ENCODE measurements at regions not wholly inside any gene's neighbourhood (a gene's known extent, or its start where the extent isn't known, plus 50 kb on each side); places are given as distances from the start of the nearest gene placed in this dataset.

DNA sequence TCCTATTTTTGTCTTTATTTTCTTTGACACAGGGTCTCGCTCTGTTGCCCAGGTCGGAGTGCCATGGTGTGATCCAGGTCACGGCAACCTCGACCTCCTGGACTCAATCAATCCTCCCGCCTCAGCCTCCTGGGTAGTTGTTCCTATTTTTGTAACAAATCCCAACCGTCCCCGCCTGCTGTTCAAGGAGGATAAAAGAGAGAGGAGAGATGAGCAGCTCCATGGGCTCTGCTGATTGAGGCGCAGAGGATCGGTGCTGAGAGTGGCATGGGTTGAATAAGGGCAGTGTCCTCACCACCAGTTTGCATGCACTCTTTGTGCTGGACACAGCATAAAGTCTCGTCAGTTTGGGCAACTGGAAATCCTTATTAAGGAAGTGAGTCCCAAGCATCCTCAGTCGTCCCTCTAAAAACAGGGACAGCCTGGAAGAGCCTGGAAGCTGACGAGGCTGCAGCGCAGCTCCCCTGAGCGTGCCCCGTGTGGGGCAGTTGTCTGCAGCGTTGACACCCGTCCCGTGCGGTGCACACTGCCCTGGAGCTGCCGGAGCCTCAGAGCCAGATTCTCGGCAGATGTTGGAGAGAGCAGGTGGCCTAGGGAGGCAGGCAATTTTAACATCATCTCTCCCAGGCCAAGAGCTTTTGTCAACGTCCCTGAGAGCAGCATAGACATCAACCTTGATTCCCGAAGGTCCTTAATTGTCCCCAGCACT, 404.2 kb upstream of the RNF32 start:
- in situ Hi-C loops (cut with HindIII; ENCODE audit: low pct_ligation_motif_present, low sequenced_read_pairs) = no loop called here
- no peaks in the 10 kb centered on the region for H3K27me3 ChIP-seq (replicated peaks)
- TF ChIP-seq, protein P1, sequence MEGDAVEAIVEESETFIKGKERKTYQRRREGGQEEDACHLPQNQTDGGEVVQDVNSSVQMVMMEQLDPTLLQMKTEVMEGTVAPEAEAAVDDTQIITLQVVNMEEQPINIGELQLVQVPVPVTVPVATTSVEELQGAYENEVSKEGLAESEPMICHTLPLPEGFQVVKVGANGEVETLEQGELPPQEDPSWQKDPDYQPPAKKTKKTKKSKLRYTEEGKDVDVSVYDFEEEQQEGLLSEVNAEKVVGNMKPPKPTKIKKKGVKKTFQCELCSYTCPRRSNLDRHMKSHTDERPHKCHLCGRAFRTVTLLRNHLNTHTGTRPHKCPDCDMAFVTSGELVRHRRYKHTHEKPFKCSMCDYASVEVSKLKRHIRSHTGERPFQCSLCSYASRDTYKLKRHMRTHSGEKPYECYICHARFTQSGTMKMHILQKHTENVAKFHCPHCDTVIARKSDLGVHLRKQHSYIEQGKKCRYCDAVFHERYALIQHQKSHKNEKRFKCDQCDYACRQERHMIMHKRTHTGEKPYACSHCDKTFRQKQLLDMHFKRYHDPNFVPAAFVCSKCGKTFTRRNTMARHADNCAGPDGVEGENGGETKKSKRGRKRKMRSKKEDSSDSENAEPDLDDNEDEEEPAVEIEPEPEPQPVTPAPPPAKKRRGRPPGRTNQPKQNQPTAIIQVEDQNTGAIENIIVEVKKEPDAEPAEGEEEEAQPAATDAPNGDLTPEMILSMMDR (IDR thresholded peaks at IDR 0.05; ENCODE audit: low read depth, low read length, missing control alignments) = no peak
- no peaks in the 10 kb centered on the region for H3K36me3 ChIP-seq (replicated peaks)
- DNase-seq = no peak
- H3K4me3 ChIP-seq (ENCODE audit: low read depth, low read length) = no peak overlapping the region
- H3K27ac ChIP-seq = no peak overlapping the region

DNA sequence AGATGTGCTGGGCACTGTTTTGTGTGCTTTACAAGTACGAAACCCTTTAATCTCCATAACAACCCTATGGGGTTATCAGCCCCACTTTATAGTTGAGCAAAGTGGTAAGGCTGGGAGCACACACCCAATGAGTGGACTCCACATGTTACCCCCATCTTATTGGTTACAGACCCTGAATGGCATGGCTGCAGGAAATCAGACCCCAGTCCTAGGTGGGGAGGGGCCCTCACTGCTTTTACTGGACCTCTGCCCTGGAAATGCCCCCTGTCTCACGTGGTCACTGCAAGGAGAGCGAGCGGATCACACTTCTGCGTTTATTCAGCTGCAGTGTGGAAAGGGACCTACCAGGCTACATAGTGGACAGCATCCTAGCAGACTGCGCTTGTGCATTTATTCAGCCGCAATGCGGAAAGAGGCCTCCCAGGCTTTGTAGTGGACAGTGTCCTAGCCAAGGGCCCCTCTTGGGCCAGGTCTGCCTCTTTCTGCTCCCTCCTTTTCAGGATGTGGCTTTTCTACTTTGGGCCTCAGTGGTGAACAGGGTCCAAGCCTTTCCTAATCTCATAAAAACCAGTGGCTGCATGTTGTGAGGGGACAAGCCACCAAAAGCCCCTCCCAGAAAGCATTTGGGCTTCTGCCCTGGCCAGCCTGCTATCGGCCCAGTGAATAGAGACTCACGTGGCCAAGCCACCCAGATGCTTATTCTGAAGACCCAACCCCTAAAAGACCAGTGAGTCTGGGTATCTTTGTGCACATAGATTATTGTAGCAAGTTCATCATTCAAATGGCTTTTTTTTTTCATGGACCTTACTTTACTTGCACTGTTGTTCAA, 405.7 kb upstream of the RNF32 start:
- TF ChIP-seq, protein P1 (IDR thresholded peaks at IDR 0.05; ENCODE audit: low read depth, low read length, missing control alignments) = no peak
- in situ Hi-C loops (cut with HindIII; ENCODE audit: low pct_ligation_motif_present, low sequenced_read_pairs) = no loop called here
- no peaks in the 10 kb centered on the region for H3K36me3 ChIP-seq (replicated peaks)
- H3K4me3 ChIP-seq (ENCODE audit: low read depth, low read length) = no peak overlapping the region
- no peaks in the 10 kb centered on the region for H3K27me3 ChIP-seq (replicated peaks)
- H3K27ac ChIP-seq = no peak overlapping the region
- no peak for DNase-seq

DNA sequence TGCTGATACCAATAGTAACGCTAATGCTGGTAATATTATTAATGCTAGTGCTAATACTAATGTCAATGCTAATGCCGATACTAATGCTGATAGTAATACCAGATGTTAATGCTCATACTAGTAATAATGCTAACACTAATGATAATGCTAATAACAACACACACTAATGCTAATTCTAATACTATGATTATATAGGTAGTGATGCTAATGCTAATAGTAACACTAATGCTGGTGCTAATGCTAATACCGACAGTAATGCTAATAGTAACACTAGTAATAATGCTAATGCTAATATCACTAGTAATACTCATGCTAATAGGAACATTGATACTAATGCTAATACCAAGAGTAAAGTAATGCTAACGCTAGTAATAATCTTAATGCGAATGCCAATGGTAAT, 406.4 kb upstream of the RNF32 start:
- TF ChIP-seq, protein P1 (IDR thresholded peaks at IDR 0.05; ENCODE audit: low read depth, low read length, missing control alignments) = no peak
- Histone ChIP-seq H3K27ac (no peak overlapping the region), H3K27me3 (replicated peaks) (no peaks in the 10 kb centered on the region), H3K4me3 (ENCODE audit: low read depth, low read length) (no peak overlapping the region), H3K36me3 (replicated peaks) (no peaks in the 10 kb centered on the region)
- no peak for DNase-seq
- in situ Hi-C loops (cut with HindIII; ENCODE audit: low pct_ligation_motif_present, low sequenced_read_pairs) = no loop called here

DNA sequence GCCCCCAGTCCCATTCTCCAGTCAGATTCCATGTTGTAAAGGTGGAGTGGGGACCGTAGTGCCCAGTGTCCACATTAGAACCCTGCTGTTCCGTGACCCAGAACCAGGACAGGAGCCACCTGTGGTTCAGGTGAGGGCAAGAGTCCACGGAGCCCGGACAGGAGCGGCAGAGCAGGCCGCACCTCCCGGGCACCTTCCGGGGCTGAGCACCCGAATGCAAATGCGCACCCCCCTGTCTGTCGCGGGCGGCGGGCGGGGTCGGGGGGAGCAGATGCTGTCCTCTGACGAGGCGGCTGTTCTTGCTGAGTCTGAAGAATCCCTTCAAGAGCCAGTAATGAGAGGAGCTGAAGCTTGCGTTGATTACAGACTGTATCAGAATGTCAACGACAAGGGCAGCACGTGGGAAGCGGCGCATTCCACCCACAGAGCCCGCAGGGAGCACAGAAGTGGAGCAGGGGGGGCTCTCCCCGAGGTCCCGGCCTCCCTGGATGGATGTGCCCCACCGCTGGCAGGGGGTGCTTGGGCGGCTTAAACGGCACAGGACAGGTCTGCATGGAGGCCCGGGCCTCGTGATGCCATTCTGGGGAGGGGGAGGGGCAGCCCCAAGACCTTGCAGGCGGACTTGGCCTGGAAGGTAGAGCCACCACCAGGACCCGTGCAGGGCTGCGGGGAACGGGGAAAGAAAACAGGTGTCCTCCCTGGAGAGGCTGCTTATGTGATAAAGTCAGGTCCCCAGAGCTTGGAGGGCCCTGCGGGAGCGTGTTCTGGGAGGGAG, 407.5 kb upstream of the RNF32 start:
- DNase-seq = no peak
- in situ Hi-C loops (cut with HindIII; ENCODE audit: low pct_ligation_motif_present, low sequenced_read_pairs) = no loop called here
- TF ChIP-seq, protein P1 (IDR thresholded peaks at IDR 0.05; ENCODE audit: low read depth, low read length, missing control alignments) = no peak

DNA sequence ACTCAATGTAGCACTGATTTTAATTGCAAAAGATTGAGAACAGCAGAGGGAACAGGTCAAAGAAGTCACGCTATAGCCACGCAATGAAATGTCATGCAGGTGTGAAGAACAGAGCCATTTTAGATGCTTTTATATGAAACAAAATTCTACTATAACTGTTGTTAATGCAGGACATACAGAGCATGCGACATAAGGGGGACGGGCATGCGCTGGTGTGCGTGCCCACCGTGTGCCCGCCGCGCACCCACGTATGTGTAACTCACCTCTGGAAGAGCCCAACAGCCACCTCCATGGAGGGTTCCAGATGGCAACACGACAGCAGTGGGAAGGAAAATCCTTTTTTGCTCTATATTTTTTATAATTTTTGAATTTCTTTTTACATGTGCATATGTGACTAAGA, 410.0 kb upstream of the RNF32 start:
- Histone ChIP-seq H3K27ac (no peak overlapping the region), H3K36me3 (replicated peaks) (no peaks in the 10 kb centered on the region), H3K27me3 (replicated peaks) (no peaks in the 10 kb centered on the region), H3K4me3 (ENCODE audit: low read depth, low read length) (no peak overlapping the region)
- in situ Hi-C loops (cut with HindIII; ENCODE audit: low pct_ligation_motif_present, low sequenced_read_pairs) = no loop called here
- DNase-seq = no peak
- TF ChIP-seq, protein P1 (IDR thresholded peaks at IDR 0.05; ENCODE audit: low read depth, low read length, missing control alignments) = no peak

More for the DNA sequence above, 407.5 kb upstream of the RNF32 start:
- H3K36me3 ChIP-seq (replicated peaks) = no peaks in the 10 kb centered on the region
- H3K27ac ChIP-seq = no peak overlapping the region
- H3K4me3 ChIP-seq (ENCODE audit: low read depth, low read length) = no peak overlapping the region
- no peaks in the 10 kb centered on the region for H3K27me3 ChIP-seq (replicated peaks)

Measured in brain microvascular endothelial cell (primary cell).